Left lobe of liver (tissue), 2 donors: ENCODE measurements at regions not wholly inside any gene's neighbourhood (a gene's known extent, or its start where the extent isn't known, plus 50 kb on each side); places are given as distances from the start of the nearest gene placed in this dataset.
A peak's percentile ranks its signal among the peaks of the same experiment; 100 is the strongest.
"Not testable (repeated sequence)": the region's sequence is repeated elsewhere in the genome, so short reads cannot be mapped to it uniquely, and the experiment has no call there.

Source experiments
- ATAC-seq: fragments of 200-7000 bp; cut with Tn5 transposase; one replicate; pipeline ENCODE4 v1.9.1; 2020; ENCODE audit warnings: mild to moderate bottlenecking, moderate library complexity
- DNase-seq: peaks from one replicate; pipeline ENCODE4 v3.0.0-alpha.2; 2020; ENCODE audit warnings: low spot score
- donor health status: DM: no; HTN: no; CAD: no; lungs with moderate emphysema.
- donor health status: DM: no; HTN: yes; CAD: no.

DNA sequence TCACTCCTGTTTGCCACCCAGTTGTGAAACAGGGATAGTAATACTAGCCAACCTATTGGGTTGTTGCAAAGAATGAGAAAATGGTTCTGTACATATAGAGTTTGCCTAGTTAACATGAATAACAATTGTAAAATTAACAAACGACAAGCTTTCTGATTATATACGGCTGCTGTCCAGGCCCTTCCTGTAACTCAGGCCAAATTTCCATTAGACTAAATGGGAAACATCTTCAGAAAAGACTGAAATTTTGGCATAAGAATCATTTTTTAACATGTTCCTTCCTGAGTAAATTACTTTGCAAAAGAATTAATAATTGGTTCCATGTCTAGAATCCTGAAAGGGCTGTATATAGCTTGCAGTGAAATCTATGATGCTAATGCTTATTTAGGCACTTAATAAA lies 117.7 kb upstream of the SATB2 start:
- no peak for ATAC-seq
- no peak for DNase-seq

DNA sequence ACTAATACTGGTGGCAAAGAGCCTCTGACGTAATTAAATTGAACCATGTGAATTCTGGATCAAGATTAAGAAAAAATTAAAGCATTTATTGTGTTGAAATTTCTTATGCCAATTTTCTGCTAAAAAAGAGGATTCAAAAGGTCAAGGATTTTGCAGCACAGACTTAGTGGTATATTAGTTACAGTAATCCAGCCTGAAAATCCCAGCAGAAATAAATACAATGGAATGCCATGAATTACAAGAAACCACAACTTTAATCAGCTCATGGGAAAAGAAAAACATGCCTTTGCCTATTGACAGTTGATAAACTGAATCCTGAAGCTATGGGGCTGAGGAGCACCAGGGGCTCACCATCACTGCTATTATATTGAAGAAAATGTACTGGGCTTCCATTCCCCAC lies 114.8 kb upstream of the SATB2 start:
- no peak for DNase-seq
- no peak for ATAC-seq

DNA sequence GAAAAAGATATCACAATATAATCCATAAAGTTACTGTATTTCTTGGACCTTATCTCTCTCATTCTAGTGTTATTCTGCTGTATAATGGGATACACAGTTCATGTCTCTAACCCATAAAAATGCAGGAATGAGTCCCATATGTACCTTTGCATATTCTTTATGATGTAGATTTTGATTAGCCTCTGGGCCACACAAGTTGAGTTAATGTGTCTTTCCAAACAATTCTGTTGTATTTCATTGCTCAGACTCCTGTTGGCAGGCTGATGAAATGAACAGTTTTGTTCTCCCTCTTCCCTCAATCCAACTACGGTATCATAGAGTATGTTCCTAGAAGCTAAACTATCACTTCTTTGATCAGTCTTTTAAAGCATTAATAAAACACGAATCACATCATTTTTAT lies 113.2 kb upstream of the SATB2 start:
- DNase-seq (no peak), ATAC-seq (no peak)

DNA sequence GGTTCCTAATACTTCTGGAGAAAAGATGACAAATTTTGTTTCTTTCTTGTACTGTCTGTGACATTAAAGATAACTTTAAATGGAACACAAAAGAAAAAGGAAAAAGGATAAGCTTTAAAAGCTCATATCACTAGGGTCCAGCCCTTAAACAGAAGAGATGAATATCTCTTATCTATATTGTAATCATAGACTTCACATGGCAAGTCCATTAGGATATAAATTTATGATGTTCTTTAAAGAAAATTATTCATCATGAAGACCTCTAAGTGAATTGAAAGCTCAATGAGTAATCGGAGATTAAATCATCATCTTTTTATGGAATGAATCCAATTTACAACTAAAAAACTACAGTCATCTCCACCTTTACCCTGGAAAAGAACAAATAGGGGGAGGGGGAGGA lies 111.6 kb upstream of the SATB2 start:
- DNase-seq = no peak
- ATAC-seq = no peak

DNA sequence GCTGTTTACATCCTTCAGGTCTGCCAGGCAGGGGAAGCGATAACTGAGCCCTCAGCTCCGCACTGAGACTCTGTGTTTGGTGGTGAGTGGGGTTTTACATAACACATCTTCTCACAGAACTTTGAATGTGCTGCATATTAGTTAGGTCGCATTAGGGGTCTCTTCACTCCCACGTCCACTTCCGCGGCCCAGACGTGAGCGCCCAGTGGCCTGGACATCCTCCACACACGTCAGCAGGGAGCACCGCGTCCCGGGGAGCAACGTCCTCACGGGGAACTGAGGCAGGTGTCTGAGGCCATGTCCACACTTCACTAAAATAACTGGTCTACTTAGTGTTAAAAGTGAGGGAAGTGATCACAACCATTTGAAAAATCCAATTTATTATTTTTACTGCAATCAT lies 100.4 kb upstream of the SATB2 start:
- ATAC-seq (no peak), DNase-seq (no peak)

DNA sequence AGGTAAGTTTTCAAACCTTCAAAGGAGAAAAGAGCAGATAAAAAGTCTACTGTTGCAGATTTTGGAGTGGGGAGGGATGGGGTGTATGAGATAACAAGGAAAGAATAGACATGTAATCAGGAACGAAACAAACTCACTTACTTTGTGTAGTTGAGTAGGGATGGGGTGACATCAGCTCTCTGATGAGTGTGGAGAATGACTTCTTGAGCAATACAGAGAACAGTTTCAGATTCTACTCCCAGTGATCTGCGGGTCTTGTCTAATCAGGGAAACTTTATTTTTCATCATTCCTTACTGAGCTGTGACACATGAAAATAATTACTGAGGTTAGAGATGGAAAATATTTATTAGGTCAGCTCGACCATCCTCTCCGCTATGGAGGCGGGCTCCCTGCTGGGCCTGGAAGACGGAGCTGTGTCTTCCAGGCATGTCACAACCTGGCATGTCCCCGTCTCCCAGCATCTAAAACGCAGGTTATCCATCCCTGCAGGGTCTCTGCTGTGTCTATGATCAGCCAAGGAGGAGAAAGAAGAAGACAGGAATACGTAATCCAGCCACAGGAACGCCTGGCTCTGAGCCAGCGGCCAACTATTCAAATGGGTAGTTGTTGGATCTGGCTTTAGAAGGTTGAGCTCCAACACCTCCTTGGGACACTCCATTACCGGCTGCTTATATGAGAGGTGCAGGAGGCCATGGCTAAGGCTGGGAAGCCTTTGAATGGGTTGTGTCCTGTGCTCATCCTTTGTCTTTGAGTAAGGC lies 99.0 kb upstream of the SATB2 start:
- ATAC-seq (no peak), DNase-seq (no peak)

DNA sequence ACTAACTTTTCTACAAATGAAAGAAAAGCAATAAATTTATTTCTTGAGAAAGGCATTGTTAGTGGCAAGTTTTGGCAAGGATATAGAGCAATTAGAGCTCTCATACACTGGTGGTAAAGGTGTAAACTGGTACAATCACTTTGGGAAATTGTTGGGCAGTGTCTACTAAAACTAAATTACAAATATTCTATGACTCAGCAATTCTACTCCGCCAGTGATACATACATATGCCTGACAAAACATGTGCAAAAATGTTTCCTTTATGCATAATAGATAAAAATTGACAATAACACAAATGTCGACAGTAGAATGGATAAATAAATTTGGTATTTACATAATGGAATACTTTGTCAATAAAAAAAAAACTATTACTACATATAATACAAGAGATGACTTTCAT lies 96.3 kb upstream of the SATB2 start:
- DNase-seq (no peak), ATAC-seq (no peak)

DNA sequence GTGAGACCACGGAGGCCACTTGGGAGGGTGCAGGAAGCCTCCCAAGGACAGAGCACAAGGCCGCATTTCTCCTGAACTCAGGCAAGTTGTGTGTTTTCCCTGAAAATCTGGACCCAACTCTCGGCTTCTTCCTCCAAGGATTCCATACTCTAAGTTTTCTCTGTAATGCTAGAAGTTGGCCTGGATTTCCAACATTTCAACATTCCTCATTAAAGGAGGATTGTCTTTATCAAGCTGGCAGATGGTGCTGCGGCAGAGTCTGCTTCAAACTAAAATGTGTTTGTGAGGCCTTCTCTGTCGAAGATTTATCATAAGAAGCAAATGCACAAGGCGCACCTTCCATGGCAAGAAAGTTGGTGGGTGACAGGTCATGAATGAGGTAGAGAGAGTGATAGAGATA lies 94.4 kb upstream of the SATB2 start:
- no peak for ATAC-seq
- DNase-seq = no peak

DNA sequence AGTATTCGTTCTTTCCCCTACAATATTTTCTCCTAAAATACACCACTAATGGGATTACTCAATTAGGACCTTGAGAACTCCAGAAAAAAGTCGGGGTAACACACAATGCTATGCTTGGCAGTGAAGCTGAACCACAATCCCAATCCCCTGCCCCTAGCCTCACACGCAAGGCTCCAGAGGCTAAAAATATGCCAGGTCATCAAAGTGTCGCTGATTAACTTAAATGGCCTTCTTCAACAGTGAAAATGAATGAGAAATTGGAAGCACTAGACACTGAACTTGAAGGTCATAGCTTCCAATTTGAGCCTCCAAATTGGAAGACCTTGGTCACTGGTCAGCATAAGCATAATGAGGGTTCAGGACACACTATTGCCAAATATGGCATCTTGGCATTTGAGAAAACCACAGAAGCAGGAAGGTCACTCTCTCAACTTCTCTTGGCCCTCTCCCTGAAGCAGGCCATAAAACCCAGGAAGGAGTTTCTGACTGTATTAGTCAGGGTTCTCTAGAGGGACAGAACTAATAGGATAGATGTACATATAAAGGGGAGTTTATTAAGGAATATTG lies 86.0 kb upstream of the SATB2 start:
- DNase-seq = no peak
- no peak for ATAC-seq

DNA sequence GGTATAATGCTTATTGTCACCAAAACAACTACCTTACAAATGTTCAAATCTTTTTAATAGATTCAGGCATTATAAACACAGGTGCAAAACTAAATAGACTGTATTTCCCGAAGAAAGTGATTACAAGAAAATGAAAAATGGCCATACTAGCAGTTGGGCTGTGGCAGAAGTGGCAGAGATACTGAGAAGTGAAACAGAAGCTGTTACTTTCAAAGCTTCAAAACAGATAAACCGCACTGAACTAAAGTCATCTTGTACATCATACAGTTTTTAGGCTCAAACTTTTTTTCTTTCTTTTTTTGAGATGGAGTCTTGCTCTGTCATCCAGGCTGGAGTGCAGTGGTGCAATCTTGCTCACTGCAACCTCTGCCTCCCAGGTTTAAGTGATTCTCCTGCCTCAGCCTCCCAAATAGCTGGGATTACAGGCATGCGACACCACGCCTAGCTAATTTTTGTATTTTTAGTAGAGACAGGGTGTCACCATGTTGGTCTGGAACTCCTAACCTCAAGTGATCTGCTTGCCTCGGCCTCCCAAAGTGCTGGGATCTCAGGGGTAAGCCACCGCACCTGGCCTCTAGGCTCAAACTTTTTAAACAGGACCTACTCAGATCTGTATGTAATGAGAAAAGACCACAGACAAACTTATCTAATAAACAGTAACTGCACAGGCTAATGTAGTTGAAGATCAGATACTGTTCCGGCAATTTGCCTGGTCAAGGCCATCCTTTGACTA lies 77.9 kb upstream of the SATB2 start:
- ATAC-seq (no peak), DNase-seq (no peak)

DNA sequence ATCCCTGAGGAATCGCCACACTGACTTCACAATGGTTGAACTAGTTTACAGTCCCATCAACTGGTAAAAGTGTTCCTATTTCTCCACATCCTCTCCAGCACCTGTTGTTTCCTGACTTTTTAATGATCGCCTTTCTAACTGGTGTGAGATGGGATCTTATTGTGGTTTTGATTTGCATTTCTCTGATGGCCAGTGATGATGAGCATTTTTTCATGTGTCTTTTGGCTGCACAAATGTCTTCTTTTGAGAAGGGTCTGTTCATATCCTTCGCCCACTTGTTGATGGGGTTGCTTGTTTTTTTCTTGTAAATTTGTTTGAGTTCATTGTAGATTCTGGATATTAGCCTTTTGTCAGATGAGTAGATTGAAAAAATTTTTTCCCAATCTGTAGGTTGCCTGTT lies 76.1 kb upstream of the SATB2 start:
- DNase-seq, ATAC-seq: not testable (repeated sequence)

DNA sequence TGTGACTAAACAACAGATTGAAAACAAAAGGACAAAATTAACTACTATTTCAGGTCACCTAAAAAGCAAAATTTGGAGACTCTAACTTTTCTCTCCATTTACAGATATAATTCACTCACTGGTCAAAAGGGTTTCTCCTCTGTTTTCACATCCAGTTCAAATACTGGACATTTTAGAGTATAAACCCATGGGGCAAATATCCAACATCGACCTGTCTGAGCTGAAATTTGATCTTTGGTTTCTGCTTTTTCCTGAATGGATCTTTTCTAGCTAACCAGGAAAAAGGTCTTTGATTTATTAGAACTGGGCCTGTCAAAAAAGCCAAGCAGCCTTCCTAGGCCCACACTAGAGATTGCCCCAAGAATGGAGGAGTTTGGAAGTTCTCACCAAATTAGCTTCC lies 69.3 kb upstream of the SATB2 start:
- DNase-seq (no peak), ATAC-seq (peak; percentile 71)

DNA sequence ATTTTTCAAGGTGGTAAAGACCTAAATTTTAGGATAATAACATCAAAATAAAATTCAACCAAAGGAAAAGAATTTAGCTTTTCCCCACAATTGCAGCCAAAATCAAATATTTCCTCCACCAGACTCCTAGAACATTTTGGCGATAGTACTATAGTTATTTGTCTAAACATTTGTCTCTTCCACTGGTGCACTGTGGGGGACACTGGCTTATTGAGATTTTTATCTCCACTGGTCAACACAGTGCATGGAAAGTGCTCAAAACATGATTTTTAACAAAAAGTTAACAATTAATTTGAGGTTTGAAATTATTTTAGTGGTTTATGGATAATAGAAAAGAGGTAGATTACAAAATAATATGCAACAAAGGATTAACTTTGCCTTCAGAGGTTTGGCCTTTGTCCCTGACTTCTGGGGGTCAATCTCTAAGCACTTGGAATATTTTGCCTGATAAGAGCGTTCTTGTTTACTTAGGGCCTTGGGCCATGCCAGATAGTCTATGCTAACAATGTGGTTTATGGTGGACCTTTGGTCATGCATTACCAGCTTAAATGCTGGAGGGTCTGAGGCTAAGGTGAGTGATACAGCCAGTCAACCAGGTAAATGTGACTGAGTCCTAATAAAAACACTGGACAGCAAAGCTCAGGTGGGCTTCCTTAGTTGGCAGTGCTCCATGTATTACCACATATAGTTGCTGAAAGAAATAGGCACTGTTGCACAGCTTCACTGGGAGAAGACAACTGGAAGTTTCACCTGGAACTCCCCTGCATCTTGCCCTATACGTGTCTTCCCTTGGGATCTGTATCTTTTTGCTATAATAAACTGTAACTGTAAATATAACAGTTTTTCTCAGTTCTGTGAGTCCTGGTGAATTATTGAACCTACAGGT lies 67.2 kb upstream of the SATB2 start:
- DNase-seq (peak; percentile 63), ATAC-seq (peak; percentile 93)

DNA sequence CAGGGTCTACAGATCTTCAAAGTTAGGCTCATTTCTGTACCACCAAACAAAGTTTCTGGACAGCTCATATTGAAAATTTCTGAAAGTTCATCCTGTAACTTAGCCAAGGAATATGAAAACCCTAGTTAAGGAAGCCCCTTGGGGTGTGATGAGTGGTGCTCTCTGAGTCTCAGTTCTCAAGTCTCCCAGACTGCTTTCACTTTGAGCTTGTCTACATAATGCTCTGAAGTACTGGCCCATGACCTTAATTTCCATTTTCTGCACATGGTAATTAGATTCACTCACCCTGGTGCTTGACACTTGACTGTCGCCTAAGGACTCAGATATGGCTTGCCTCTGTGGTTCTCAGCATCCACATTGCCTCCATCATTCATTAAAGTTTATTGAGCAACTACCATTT lies 51.7 kb upstream of the SATB2 start:
- DNase-seq (no peak), ATAC-seq (no peak)
